Right lobe of liver (tissue), 6 donors: ENCODE measurements at regions not wholly inside any gene's neighbourhood (a gene's known extent, or its start where the extent isn't known, plus 50 kb on each side); places are given as distances from the start of the nearest gene placed in this dataset.
"Not testable (repeated sequence)": the region's sequence is repeated elsewhere in the genome, so short reads cannot be mapped to it uniquely, and the experiment has no call there.

Experiments used
- ATAC-seq, 4 donors: fragments of 200-7000 bp; cut with Tn5 transposase; one replicate each; pipeline ENCODE4 v1.9.1; 2020; ENCODE audit warnings: mild to moderate bottlenecking in 4 of 4, moderate library complexity in 4 of 4
- DNase-seq, 3 donors: peaks; one replicate each; pipeline ENCODE4 v3.0.0-alpha.2; 2020
- H3K27ac ChIP-seq, 3 donors: fragments of 200-600 bp; one replicate each; pipeline ENCODE4 v1.8.0; 2022
- H3K27me3 ChIP-seq, 2 donors: fragments of 200-600 bp; one replicate each; pipeline ENCODE4 v1.8.0; 2022
- H3K36me3 ChIP-seq, 4 donors: fragments of 200-600 bp; sonication (generic) in 1 of 4; one replicate each; pipeline versions ENCODE4 v1.5.1 to v1.8.0; 2017 to 2022; ENCODE audit warnings: control low read depth in 1 of 4
- H3K4me1 ChIP-seq, 4 donors: fragments of 200-600 bp; sonication (generic) in 1 of 4; one replicate each; pipeline versions ENCODE4 v1.5.1 to v1.8.0; 2017 to 2022; ENCODE audit warnings: control low read depth in 1 of 4
- H3K4me3 ChIP-seq, 3 donors: fragments of 200-600 bp; one replicate each; pipeline ENCODE4 v1.8.0; 2022
- H3K9me3 ChIP-seq, 4 donors: fragments of 200-600 bp; sonication (generic) in 1 of 4; one replicate each; pipeline versions ENCODE4 v1.5.1 to v1.8.0; 2017 to 2022; ENCODE audit warnings: control low read depth in 1 of 4
- WGBS: methylation state at CpG from one replicate; pipeline ENCODE4 v1.1.6; 2018; ENCODE audit warnings: low coverage, low lambda C conversion rate; ENCODE audit not compliant: insufficient coverage; ENCODE audit errors: missing lambda C conversion rate; 5-methylcytosine and 5-hydroxymethylcytosine counted together
- intact Hi-C, 2 donors: fragments of 100-400 bp; cut with DNase I; formaldehyde crosslinking; loops; one replicate each; pipeline versions ENCODE4 v1.11.2 to v1.14.1; 2022
- donor health status: DM: no; HTN: yes; CAD: no.
- donor health status: DM: no; HTN: no; CAD: no.
- donor health status: DM: no; HTN: no; CAD: no.
- donor health status: DM: no; HTN: yes; CAD: no.
- donor health status: DM: no; HTN: yes; CAD: no.

DNA sequence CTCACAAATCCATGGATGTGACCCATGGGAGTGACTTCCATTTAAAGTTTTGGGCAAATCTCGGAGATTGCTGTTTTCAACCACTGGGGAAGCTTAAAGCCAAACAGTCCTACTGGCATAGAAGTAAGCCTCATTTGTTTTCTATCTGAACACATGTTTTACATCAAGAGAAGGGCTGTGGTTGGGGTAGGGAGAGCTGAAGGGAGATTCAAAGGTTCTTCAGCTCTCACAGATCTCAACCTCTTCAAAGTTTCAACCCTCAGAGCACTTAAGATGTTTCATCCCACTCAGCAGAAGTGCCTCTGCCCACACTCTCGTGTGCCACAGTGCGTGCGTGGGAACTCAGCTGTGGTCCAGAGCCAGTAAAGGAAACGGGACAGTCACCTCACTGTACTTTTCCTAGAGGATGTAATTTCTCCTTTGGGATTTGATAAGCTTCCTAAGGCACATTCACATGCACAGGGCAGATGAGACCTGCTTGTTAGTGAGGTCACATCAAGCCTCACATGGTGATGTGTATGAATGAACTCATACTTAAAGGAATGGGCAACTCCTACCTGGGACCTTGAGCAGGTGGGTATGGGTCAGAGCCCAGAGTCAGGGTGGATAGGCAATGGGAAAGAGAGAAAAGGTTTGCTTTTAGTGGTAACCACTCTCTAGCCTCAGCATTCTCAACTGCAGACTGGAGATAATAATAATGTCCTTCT, 260.2 kb downstream of the BCL2L11 start:
- DNase-seq = not testable (repeated sequence)
- WGBS = 33% methylated on average over 1 of the region's 5 CpGs

DNA sequence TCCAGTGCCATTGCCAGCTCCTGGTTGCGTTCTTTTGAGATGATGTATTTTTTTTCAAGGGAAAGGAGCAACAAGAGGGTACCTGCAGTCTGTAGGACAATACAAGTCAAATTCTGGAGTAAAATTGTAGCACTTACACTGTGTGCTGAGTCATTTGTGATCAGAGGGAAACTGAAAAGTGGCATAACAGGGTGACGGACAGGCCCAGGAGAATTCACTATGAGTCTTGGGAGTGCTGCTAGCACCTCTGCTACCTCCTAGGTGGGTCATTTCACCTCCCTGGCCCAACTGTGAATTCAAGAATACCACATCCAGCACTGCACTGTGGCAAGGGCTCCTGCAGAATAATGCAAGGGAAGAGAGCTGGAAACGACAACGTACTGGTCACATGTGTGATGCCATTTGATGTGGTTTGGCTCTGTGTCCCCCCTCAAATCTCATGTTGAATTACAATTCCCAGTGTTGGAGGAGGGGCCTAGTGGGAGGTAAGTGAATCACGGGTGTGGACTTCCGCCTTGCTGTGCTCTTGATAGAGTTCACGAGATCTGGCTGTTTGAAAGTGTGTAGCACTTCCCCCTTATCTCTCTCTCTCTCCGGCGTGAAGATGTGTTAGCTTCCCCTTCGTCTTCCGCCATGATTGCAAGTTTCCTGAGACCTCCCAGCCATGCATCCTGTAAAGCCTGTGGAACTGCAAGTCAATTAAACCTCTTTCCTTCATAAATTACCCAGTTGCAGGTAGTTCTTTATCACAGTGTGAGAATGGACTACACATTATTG, 261.0 kb downstream of the BCL2L11 start:
- 71% methylated on average over 5 of the region's 11 CpGs for WGBS
- DNase-seq, H3K4me3 ChIP-seq, H3K36me3 ChIP-seq, intact Hi-C loops, H3K27ac ChIP-seq, H3K27me3 ChIP-seq, H3K4me1 ChIP-seq, H3K9me3 ChIP-seq: not testable (repeated sequence)
- peak in 1 of 4 donors; percentile 33 for ATAC-seq

More for the DNA sequence above, 260.2 kb downstream of the BCL2L11 start:
- H3K27me3 ChIP-seq, intact Hi-C loops, H3K27ac ChIP-seq, H3K4me3 ChIP-seq, H3K4me1 ChIP-seq, ATAC-seq, H3K36me3 ChIP-seq, H3K9me3 ChIP-seq: not testable (repeated sequence)

DNA sequence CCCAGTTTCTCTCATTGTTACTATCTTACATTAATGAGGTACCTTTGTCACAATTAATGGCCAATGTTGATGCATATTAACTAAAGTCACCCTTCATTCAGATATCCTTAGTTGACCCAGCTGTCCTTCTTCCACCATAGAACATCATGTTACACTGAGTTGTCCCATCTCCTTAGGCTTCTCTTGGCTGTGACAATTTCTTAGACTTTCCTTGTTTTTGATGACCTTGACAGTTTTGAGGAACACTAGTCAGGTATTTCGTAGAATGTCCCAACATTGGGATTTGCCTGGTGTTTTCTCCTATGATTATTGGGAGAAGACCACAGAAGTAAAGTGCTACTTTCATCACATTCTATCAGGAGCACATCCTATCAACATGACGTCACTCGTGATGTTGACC, 261.8 kb downstream of the BCL2L11 start:
- H3K4me1 ChIP-seq, ATAC-seq, intact Hi-C loops, H3K27ac ChIP-seq, DNase-seq, H3K4me3 ChIP-seq, H3K9me3 ChIP-seq, H3K36me3 ChIP-seq, H3K27me3 ChIP-seq: not testable (repeated sequence)
- 88% methylated on average over 2 of the region's 3 CpGs for WGBS

DNA sequence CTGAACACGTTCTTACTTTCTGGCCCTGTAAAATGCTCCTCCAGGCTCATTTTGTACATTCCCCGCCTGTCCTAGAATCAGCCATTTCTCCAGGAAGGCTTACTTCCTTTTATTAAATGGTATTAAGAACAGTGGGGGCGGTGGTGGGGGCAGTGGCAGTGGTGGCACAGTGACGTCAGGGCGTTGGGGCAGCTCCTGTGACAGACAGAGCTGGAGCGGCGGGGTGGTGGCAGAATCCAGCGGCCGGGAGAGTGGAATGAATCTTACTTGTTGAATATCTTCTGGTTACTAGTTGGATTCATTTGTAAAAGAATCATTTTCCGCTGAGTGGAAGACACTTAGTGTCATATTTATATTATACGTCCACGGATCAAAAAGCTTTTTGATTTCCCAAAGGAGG, 262.6 kb downstream of the BCL2L11 start:
- H3K4me1 ChIP-seq, H3K27me3 ChIP-seq, ATAC-seq, intact Hi-C loops, DNase-seq, H3K9me3 ChIP-seq, H3K36me3 ChIP-seq, H3K27ac ChIP-seq, H3K4me3 ChIP-seq: not testable (repeated sequence)
- WGBS = 86% methylated on average over 10 of the region's 12 CpGs

DNA sequence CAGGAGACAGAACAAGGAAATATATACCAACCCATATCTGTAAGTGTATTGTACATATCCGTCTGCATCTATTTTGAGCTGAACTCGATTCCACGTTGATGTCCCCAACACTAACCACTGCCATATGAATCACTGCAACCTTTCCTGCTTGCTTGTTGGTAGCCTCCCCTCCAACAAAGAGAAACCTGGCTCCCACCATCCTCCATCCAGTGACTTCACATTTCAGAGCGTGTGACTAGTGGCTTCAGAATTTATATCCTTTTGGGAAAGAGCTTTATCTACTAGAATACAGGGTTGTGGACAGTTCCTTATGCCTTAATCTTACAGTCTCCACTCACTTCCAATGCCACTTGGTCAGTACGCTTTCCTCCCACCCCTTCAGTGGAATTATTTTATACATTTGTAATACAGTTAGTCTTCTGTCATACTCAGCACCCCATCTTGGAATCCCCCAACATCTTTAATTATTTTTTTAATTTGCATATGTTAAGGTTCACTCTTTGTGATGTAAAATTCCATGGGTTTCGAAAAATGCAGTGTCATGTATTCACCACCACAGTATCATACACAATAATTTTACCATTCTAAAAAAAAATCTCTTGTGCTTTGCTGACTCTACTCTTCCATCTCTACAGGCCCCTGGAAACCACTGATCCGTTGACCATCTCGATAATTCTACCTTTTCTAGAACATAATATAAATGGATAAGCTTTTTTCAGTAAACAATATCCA, 264.7 kb downstream of the BCL2L11 start:
- 89% methylated on average over 7 of the region's 8 CpGs for WGBS
- DNase-seq, ATAC-seq, H3K27ac ChIP-seq, H3K27me3 ChIP-seq, H3K36me3 ChIP-seq, intact Hi-C loops, H3K4me1 ChIP-seq, H3K9me3 ChIP-seq, H3K4me3 ChIP-seq: not testable (repeated sequence)

DNA sequence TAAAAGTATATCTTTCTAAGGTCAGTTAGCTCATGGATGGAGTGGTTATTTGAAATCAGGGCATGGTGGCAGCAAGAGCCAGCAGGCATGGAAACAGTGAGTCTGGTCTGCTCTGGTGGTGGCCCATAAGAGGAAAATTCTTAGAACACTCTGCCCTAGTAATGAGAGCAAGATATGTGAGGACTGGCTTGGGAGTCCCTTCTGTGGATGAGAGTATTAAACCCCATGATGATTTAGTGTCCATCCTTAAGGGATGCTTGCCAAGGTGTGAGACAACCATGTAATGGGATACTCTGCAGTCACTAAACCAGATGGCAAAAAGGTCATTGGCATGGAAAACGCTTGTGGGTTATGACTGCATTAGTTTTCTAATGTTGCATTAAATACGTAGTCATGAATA, 269.9 kb downstream of the BCL2L11 start:
- H3K36me3 ChIP-seq, intact Hi-C loops, H3K4me3 ChIP-seq, H3K27ac ChIP-seq, ATAC-seq, H3K4me1 ChIP-seq, H3K9me3 ChIP-seq, DNase-seq, H3K27me3 ChIP-seq: not testable (repeated sequence)
- whole genome bisulfite sequencing = 67% methylated on average over 1 of the region's 2 CpGs

DNA sequence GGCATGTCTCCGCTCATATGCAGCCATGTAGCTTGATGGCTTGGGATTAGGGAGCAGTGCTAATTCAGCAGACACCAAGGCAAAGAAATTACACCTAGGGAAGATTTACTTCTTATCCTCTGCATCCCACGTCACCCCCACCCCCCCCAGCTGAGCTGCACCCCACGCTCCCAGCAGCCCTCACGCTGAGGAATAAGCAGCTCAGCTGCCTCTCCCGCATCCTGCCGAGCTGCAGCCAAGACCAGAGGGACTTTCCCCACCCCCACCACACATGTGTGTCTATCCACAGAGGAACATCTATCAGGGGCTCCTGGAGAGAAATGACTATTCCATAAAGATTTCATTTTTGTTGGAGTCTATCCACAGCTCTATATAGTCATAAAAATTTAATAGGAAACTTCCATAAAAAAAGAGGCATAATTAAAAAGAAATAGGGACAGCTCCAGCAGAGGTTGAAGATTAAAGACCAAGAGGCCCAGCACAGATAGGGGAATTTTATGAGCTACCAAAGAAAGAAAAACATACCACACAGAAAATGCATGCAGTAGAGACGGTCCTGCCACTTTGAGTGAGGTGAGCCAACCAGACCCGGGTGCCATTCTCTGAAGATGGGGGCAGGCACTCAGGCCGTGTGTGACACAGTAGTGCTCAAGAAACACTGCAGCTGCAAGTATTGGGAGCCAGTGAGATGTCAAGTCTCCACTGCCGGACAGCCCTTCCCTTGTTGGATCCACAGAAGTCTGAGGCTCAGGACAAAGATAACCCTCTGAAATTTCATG, 274.8 kb downstream of the BCL2L11 start:
- WGBS = 52% methylated on average over 7 of the region's 10 CpGs
- H3K4me1 ChIP-seq, H3K9me3 ChIP-seq, H3K4me3 ChIP-seq, H3K27ac ChIP-seq, H3K36me3 ChIP-seq, H3K27me3 ChIP-seq, intact Hi-C loops: not testable (repeated sequence)
- DNase-seq (peak in 1 of 3 donors; percentile 25), ATAC-seq (peak in 3 of 4 donors; percentile 14 to 57 (median 42))

DNA sequence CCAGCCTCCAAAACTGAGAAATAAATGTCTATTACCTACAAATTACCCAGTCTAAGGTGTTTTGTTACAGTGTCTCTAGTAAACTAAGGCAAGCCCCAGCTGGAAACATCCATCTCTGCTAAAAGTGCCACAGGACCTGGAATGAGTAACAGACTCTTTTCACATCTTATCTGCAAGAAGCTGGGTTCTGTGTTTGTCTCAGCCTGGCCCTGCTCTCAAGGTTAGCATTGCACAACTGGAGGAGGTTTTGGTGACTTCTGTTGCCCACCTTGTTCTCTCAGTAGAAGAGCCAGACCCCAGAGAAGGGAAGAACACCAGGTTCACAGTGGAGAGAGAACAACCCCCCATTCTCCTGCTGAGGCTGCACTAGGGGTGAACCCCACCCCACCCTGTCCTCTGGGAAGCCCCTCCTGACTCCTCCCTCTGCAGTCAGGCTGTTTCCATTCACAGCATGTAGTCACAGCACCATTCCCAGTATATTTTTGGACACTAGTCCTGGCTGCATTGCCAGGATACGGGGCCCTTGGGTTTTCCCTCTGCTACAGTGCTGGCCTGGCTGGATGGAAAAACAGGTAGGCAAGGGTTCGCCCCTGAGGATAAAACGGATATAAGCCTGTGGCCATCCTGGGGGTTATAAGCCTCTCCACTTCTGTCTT, 280.0 kb downstream of the BCL2L11 start:
- H3K4me3 ChIP-seq, H3K36me3 ChIP-seq, H3K27me3 ChIP-seq, intact Hi-C loops, H3K9me3 ChIP-seq, H3K27ac ChIP-seq, DNase-seq, ATAC-seq, H3K4me1 ChIP-seq: not testable (repeated sequence)
- 60% methylated on average over 3 of the region's 3 CpGs for WGBS

DNA sequence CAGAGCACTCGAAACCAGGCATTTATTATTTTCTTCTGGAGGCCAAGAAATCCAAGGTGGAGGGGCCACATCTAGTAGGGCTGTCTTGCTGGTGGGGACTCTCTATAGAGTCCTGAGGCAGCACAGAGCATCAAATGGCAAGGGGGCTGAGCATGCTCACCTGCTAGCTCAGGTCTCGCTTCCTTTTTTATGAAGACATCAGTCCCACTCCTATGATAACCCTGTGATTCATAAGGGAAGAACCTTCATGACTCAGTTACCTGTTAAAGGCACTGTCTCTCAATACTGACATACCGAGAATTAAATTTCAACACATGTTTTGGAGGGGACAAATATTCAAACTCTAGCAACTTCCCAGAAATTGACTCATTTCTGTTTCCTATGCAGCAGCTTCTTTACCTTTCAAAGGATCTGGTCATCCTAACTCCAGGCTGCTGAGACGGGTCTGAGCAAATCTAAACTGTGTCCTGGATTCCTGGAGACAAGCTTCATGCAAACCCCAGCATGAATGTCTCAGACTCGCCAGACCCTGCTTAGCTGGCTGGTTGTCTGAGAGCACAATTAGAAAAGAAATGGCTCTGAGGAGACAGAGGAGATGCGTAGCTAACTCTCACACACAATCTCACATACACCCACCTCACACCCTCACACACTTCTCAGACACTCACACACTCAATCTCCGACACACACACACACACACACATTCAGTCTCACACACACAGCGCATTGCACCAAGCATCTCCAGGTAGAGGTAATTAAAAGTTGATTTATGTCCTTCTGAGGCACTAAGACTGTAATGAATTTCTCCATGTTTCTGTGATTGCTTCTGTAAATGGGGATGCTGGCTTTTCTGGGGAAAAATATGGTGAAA, 280.8 kb downstream of the BCL2L11 start:
- DNase-seq, H3K4me3 ChIP-seq, H3K27ac ChIP-seq, ATAC-seq, H3K27me3 ChIP-seq, H3K36me3 ChIP-seq, intact Hi-C loops, H3K9me3 ChIP-seq, H3K4me1 ChIP-seq: not testable (repeated sequence)
- WGBS = 100% methylated on average over 2 of the region's 8 CpGs

DNA sequence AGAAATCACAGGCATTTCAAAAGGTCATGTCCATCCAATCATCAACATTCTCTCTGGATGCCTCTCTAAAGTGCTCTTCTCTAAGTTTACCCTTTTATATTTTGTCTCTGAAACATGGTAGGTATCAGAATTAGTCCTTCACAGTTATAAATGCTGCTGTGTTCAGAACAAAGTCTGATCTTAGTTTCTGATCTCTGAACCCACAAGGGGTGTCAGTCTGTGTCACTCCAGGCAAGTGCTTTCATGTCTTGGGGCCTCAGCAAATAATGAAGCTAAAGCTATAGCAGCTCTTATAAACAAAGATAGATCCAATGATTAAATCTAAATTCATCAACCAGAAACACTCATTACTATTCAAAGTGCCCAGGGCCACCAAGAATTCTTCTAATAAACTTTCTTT, 281.7 kb downstream of the BCL2L11 start:
- H3K27me3 ChIP-seq, H3K4me1 ChIP-seq, H3K27ac ChIP-seq, DNase-seq, H3K9me3 ChIP-seq, H3K4me3 ChIP-seq, H3K36me3 ChIP-seq, intact Hi-C loops, ATAC-seq: not testable (repeated sequence)
